Subcutaneous abdominal adipose tissue (tissue), 5 donors: ENCODE measurements at regions not wholly inside any gene's neighbourhood (a gene's known extent, or its start where the extent isn't known, plus 50 kb on each side); places are given as distances from the start of the nearest gene placed in this dataset.
"Not testable (repeated sequence)": the region's sequence is repeated elsewhere in the genome, so short reads cannot be mapped to it uniquely, and the experiment has no call there.

Source experiments
- H3K27ac ChIP-seq: one replicate; pipeline ENCODE4 v1.7.0; 2013; ENCODE audit warnings: low read depth, mild to moderate bottlenecking, inconsistent platforms, low read length, moderate library complexity
- H3K27me3 ChIP-seq, 5 donors: one replicate each; pipeline ENCODE4 v1.7.0; 2013; ENCODE audit warnings: low read length in 5 of 5, inconsistent platforms in 1 of 5; ENCODE audit not compliant: control insufficient read depth in 5 of 5, insufficient read depth in 4 of 5
- H3K36me3 ChIP-seq, 5 donors: one replicate each; pipeline ENCODE4 v1.7.0; 2013; ENCODE audit warnings: low read length in 5 of 5; ENCODE audit not compliant: control insufficient read depth in 5 of 5, insufficient read depth in 5 of 5
- H3K4me1 ChIP-seq, 5 donors: one replicate each; pipeline ENCODE4 v1.7.0; 2013; ENCODE audit warnings: low read length in 5 of 5, mild to moderate bottlenecking in 3 of 5, moderate library complexity in 1 of 5; ENCODE audit not compliant: control insufficient read depth in 5 of 5, insufficient read depth in 5 of 5
- H3K4me3 ChIP-seq, 5 donors: one replicate each; pipeline ENCODE4 v1.7.0; 2013; ENCODE audit warnings: low read length in 5 of 5, low read depth in 1 of 5
- H3K9ac ChIP-seq, 5 donors: one replicate each; pipeline ENCODE4 v1.7.0; 2013; ENCODE audit warnings: low read length in 5 of 5, mild to moderate bottlenecking in 4 of 5, moderate library complexity in 3 of 5
- H3K9me3 ChIP-seq, 5 donors: one replicate each; pipeline ENCODE4 v1.7.0; 2013; ENCODE audit warnings: low read length in 5 of 5; ENCODE audit not compliant: control insufficient read depth in 5 of 5
- donor health status: healthy.
- donor health status: healthy.
- donor health status: healthy.
- donor health status: healthy.
- donor health status: healthy.

GRCh38 chr1:181894439-181894859 is 167.1 kb downstream of the ZNF648 start:
- H3K9ac ChIP-seq = no peak overlapping the region

GRCh38 chr1:181893937-181894336 is 167.6 kb downstream of the ZNF648 start:
- H3K4me1 ChIP-seq = no peaks in the 10 kb centered on the region
- H3K27me3 ChIP-seq = no peaks in the 10 kb centered on the region
- H3K27ac ChIP-seq = no peak overlapping the region
- no peaks in the 10 kb centered on the region for H3K36me3 ChIP-seq
- no peak overlapping the region for H3K9ac ChIP-seq
- no peak overlapping the region for H3K4me3 ChIP-seq
- peaks cover 0 to 8% (median 6%) of the 10 kb centered on the region in 5 donors for H3K9me3 ChIP-seq

More at GRCh38 chr1:181894439-181894859, 167.1 kb downstream of the ZNF648 start:
- no peaks in the 10 kb centered on the region for H3K27me3 ChIP-seq
- no peaks in the 10 kb centered on the region for H3K4me1 ChIP-seq
- no peak overlapping the region for H3K4me3 ChIP-seq
- peaks cover 0 to 8% (median 6%) of the 10 kb centered on the region in 5 donors for H3K9me3 ChIP-seq
- H3K36me3 ChIP-seq = no peaks in the 10 kb centered on the region
- no peak overlapping the region for H3K27ac ChIP-seq

- H3K9me3 ChIP-seq, H3K4me1 ChIP-seq, H3K27me3 ChIP-seq, H3K4me3 ChIP-seq, H3K36me3 ChIP-seq, H3K27ac ChIP-seq, H3K9ac ChIP-seq: not testable (repeated sequence)
Measured at GRCh38 chr1:181893150-181893549, 168.4 kb downstream of the ZNF648 start.

GRCh38 chr1:181872562-181872961 is 188.9 kb downstream of the ZNF648 start:
- Histone ChIP-seq H3K4me3 (no peak overlapping the region), H3K27ac (no peak overlapping the region), H3K9ac (no peak overlapping the region), H3K9me3 (peaks cover 0 to 22% (median 18%) of the 10 kb centered on the region in 5 donors), H3K27me3 (no peaks in the 10 kb centered on the region), H3K36me3 (no peaks in the 10 kb centered on the region), H3K4me1 (no peaks in the 10 kb centered on the region)

- no peak overlapping the region for H3K27ac ChIP-seq
- H3K9me3 ChIP-seq = peaks cover 5 to 29% (median 14%) of the 10 kb centered on the region in 5 donors
- H3K4me3 ChIP-seq = no peak overlapping the region
- no peaks in the 10 kb centered on the region for H3K4me1 ChIP-seq
- H3K9ac ChIP-seq = no peak overlapping the region
- H3K27me3 ChIP-seq = no peaks in the 10 kb centered on the region
- H3K36me3 ChIP-seq = no peaks in the 10 kb centered on the region
Measured at GRCh38 chr1:181863736-181864135, 197.8 kb downstream of the ZNF648 start.

- Histone ChIP-seq H3K4me1 (no peaks in the 10 kb centered on the region), H3K9me3 (peaks cover 5 to 29% (median 14%) of the 10 kb centered on the region in 5 donors), H3K36me3 (no peaks in the 10 kb centered on the region), H3K9ac (no peak overlapping the region), H3K27ac (no peak overlapping the region), H3K4me3 (no peak overlapping the region), H3K27me3 (no peaks in the 10 kb centered on the region)
Measured at GRCh38 chr1:181863006-181863405, 198.5 kb downstream of the ZNF648 start.

GRCh38 chr1:181858135-181858534 is 203.4 kb downstream of the ZNF648 start:
- Histone ChIP-seq H3K4me1 (no peaks in the 10 kb centered on the region), H3K9me3 (peaks cover 5 to 21% (median 15%) of the 10 kb centered on the region in 5 donors), H3K36me3 (no peaks in the 10 kb centered on the region), H3K27me3 (no peaks in the 10 kb centered on the region), H3K27ac (no peak overlapping the region), H3K4me3 (no peak overlapping the region), H3K9ac (no peak overlapping the region)
